HS-27A (cell line): ENCODE measurements at regions not wholly inside any gene's neighbourhood (a gene's known extent, or its start where the extent isn't known, plus 50 kb on each side); places are given as distances from the start of the nearest gene placed in this dataset.
"Not testable (repeated sequence)": the region's sequence is repeated elsewhere in the genome, so short reads cannot be mapped to it uniquely, and the experiment has no call there.

Source experiments
- DNase-seq: peaks from one replicate; pipeline ENCODE4 v3.0.0-alpha.2; 2012; ENCODE audit warnings: low read depth, missing footprints

- DNase-seq = no peak
Measured at GRCh38 chr7:85890244-85890811, 703.5 kb upstream of the SEMA3D start.

DNA sequence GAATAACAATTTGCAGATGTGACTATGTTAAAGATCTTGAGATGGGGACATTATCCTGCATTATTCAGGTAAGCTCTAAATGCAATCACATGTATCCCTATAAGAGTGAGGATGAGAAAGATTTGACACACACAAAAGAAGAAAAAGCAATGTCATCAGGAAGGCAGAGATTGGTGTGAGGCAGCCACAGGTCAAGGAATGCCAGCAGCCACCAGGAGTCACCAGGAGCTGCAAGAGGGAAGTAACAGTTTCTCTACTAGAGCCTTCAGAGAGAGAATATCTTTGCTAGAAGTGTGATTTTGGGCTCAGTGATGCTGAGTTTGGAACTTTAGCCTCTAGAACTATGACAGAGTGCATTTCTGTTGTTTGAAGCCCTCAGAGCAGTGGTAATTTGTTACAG lies 700.3 kb upstream of the SEMA3D start:
- no peak for DNase-seq

GRCh38 chr7:85882335-85882734 lies 695.5 kb upstream of the SEMA3D start:
- DNase-seq = no peak

DNA sequence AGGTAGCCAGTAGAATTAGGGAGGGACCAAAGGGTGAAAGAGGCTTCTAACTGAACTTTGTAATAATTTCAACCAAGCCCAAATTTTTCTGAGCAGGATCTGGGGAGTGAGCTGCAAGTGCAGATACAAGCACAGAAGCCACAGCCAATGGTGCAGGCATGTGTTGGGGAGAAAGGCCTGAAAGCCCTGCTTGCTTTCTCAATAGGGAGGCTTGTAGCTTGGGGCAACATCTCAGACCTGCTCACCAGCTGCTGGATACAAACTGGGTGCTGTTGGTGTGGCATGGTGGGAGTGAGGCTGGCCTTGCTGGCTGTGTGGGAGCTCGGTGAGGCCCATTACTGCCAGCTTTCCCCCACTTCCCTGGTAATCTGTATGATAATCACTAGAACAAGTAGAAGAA lies 688.5 kb upstream of the SEMA3D start:
- DNase-seq = no peak

DNA sequence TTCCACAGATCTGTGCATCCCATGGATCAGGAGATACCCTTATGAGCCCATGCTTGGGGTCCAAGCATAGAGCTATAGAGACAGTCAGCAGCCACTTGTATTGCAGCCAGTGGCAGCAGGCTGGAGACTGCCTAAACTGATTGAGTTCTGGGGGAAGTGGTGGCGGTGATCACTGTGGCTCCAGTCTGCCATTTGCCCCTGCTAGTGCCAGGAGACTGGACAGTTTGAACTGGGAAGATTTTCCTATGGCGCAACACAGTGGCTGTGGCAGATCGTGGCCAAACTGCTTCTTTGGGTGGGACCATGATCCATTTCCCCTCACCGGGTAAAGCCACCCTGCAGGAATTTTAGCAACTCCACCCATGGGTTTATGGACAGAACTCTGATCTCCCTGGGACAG lies 679.7 kb upstream of the SEMA3D start:
- no peak for DNase-seq

DNA sequence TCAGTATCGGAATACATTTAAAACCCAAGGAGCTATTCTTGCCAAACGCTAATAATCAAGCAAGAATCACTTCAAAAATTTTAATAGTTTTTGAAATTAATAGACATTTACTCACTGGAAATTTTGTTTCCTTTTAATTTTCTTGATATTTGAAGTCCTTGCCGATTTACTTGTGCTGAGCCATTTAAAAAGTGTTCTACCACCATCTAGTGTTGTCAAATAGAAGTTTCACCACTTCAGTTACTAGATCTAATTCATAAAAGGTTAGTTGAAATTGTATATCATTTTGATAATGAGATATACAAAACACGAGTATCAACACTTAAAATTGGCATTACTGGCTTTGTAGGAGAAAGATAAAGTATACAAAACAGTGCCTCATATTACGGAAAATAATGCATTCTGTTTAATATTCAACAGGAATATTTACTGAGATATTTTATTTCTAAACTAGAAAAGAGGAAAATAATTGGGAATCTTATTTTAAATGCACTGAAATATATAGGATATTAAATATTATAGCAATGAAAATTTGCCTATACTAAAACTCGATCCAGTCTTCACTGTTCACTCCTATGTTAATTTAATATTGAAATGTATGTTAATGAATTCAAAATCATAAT lies 664.8 kb upstream of the SEMA3D start:
- no peak for DNase-seq

- no peak for DNase-seq
Measured at GRCh38 chr7:85850381-85850780, 663.5 kb upstream of the SEMA3D start.

DNA sequence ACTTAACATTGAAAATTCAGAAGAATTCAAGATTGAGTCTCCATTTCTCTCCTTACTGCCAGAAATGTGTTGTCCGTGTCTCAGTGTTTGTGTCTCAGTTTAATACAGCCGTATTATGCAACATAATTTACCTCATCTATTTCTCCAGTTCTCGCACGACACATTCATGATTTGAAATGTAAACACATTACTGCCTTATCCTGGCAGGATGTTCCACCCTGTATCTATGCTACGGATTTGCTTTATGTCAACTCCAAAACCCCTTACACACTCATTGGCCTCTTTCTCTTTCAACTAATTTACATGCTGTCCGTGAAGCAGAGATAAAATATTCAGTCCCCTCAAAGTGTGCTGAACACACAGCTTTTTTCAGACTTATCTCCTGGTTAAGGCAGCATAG lies 653.7 kb upstream of the SEMA3D start:
- no peak for DNase-seq

GRCh38 chr7:85833066-85833465 lies 646.2 kb upstream of the SEMA3D start:
- no peak for DNase-seq

- no peak for DNase-seq
Measured at GRCh38 chr7:85830982-85831381, 644.1 kb upstream of the SEMA3D start.

GRCh38 chr7:85829817-85830432 lies 643.1 kb upstream of the SEMA3D start:
- no peak for DNase-seq

GRCh38 chr7:85829176-85829575 lies 642.3 kb upstream of the SEMA3D start:
- DNase-seq = no peak

- DNase-seq = no peak
Measured at GRCh38 chr7:85828614-85829013, 641.8 kb upstream of the SEMA3D start.

- DNase-seq = no peak
Measured at GRCh38 chr7:85823396-85824080, 636.7 kb upstream of the SEMA3D start.

DNA sequence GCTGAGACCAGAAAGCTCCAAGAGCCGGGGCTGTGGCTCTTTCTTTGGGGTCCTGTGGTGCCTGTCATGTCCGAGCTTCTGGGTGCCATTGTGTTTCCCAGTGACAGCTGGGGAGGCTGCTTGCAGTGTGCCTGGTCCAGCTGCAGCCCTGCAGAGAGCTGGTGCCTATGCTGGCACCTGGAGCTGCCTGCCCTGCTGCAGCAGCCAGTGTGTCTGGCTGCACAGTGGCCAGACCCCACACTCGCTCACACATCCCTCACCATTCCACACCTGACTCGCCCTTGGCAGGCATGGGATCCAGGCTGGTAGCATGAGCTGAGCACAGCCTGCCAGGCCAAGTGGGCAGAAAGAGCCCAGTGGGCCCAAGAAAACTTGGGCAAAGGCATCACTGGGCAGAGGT lies 635.1 kb upstream of the SEMA3D start:
- DNase-seq = no peak

GRCh38 chr7:85820702-85821443 lies 634.0 kb upstream of the SEMA3D start:
- DNase-seq = no peak

DNA sequence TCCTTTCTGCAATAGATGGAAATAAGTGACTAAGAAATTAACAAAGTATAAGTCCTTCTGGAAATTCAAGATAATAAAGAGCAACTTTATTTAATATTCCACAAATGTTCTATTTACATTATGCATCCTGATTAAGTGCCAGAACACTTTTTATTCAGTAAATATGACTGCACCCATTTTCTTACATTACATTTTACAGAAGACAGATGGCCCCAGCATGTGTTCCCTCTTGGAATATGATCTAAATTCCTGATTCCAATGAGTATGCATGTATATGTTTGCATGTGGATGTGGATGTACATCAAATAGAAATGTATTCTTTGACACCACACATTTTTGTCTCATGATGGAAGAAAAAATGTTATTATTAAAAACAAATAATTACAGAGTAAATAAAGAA lies 628.7 kb upstream of the SEMA3D start:
- no peak for DNase-seq

DNA sequence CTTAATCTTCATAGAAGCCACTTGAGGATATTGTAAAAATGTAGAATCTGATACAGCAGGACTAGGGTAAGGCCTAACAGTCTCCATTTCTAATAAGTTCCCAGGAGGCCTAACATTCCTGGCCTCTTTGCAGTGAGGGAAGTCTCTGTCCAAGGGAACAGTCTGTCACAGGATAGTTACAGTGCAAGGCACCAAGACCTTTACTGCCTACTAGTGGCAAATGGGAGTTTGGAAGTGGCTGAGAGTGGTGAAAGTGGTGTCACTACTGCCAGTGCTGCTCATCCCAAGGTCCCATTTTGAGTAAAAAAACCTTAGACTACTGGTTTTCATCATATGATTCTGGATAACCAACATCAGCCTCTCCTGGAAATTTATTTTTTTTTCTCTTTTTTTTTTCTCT lies 619.5 kb upstream of the SEMA3D start:
- DNase-seq = no peak

GRCh38 chr7:85805656-85806055 lies 618.8 kb upstream of the SEMA3D start:
- no peak for DNase-seq

DNA sequence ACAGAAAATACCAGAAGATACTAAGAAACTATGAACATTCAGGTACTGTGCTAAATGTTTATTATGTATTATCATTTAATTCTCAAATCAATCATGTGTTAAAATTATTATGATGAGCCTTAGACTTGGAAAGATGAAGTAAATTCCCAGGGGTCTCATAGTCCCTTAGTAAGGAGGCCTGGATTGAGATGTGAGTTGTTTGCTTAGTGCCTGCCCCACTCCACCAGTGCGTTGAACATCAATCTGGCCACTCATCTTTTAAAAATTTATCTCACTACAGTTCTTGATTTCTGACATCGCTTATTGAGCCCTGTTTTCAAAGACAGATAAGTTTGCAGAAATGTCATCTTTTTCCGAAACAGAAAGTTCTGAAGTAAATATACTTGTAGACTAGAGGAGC lies 618.4 kb upstream of the SEMA3D start:
- DNase-seq = no peak

GRCh38 chr7:85802211-85802610 lies 615.4 kb upstream of the SEMA3D start:
- DNase-seq = no peak

DNA sequence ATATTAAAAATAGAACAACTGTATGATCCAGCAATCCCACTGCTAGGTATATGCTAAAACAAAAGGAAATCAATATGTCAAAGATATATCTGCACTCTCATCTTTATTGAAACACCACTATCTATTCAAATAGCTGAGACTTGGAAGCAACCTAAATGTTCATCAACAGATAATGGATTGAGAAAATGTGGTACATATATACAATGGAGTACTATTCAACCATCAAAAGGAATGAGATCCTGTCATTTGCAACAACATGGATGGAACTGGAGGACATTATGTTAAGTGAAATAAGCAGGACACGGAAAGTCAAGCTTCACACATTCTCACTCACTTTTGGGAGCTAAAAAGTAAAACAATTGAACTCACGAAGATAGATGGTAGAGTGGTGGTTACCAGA lies 610.1 kb upstream of the SEMA3D start:
- no peak for DNase-seq

DNA sequence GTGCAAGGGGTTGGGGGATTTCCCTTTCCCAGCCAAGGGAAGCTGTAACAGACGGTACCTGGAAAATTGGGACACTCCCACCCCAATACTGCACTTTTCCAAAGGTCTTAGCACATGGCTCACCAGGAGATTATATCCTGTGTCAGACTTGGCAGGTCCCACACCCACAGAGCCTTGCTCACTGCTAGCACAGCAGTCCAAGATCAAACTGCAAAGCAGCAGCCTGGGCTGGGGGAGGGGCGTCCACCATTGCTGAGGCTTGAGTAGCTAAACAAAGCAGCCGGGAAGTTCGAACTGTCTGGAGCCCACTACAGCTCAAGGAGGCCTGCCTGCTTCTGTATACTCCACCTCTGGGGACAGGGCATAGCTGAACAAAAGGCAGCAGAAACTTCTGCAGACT lies 604.2 kb upstream of the SEMA3D start:
- DNase-seq = not testable (repeated sequence)
